Memory B cell (primary cell): ENCODE measurements at regions not wholly inside any gene's neighbourhood (a gene's known extent, or its start where the extent isn't known, plus 50 kb on each side); places are given as distances from the start of the nearest gene placed in this dataset.

Source experiments
- ATAC-seq: fragments of 150-1000 bp; cut with Tn5 transposase; 2 replicates; pipeline ENCODE4 v1.10.0; 2021; ENCODE audit warnings: low read depth, mild to moderate bottlenecking, moderate library complexity
- DNase-seq, 2 donors: peaks; one replicate each; pipeline ENCODE4 v3.0.0; 2022; ENCODE audit warnings: low spot score in 2 of 2
- H3K27ac Mint-ChIP-seq: one replicate; pipeline ENCODE4 v1.8.0; 2022; ENCODE audit warnings: mild to moderate bottlenecking, moderate library complexity, mixed read lengths
- H3K27me3 Mint-ChIP-seq: one replicate; pipeline ENCODE4 v1.8.0; 2022; ENCODE audit warnings: mixed read lengths
- H3K36me3 Mint-ChIP-seq: one replicate; pipeline ENCODE4 v1.8.0; 2022; ENCODE audit warnings: mild to moderate bottlenecking, mixed read lengths
- H3K4me1 Mint-ChIP-seq: one replicate; pipeline ENCODE4 v1.8.0; 2022; ENCODE audit warnings: mixed read lengths
- H3K4me3 Mint-ChIP-seq: one replicate; pipeline ENCODE4 v1.8.0; 2022; ENCODE audit warnings: mild to moderate bottlenecking, moderate library complexity, mixed read lengths
- H3K9me3 Mint-ChIP-seq: one replicate; pipeline ENCODE4 v1.8.0; 2022; ENCODE audit warnings: mixed read lengths

- ATAC-seq (no peak), DNase-seq (no peak)
- H3K27me3 Mint-ChIP-seq: peaks cover 7% of the 10 kb centered on the region
- no peak overlapping the region for H3K27ac Mint-ChIP-seq
- peaks cover 2% of the 10 kb centered on the region for H3K36me3 Mint-ChIP-seq
- peaks cover 11% of the 10 kb centered on the region for H3K4me1 Mint-ChIP-seq
- no peaks in the 10 kb centered on the region for H3K9me3 Mint-ChIP-seq
- no peak overlapping the region for H3K4me3 Mint-ChIP-seq
These were observed 267.4 kb upstream of the NT5C1B start for GRCh38 chr2:18856765-18857164.

GRCh38 chr2:18855027-18855426 lies 265.7 kb upstream of the NT5C1B start:
- ATAC-seq: no peak

GRCh38 chr2:18849841-18850578 lies 260.6 kb upstream of the NT5C1B start:
- H3K27me3 Mint-ChIP-seq: no peaks in the 10 kb centered on the region
- DNase-seq: no peak
- no peaks in the 10 kb centered on the region for H3K36me3 Mint-ChIP-seq
- ATAC-seq: no peak
- H3K4me1 Mint-ChIP-seq: peaks cover 3% of the 10 kb centered on the region
- no peaks in the 10 kb centered on the region for H3K9me3 Mint-ChIP-seq
- no peak overlapping the region for H3K27ac Mint-ChIP-seq
- H3K4me3 Mint-ChIP-seq: no peak overlapping the region

More at GRCh38 chr2:18855027-18855426, 265.7 kb upstream of the NT5C1B start:
- H3K36me3 Mint-ChIP-seq: peaks cover 2% of the 10 kb centered on the region
- H3K27ac Mint-ChIP-seq: no peak overlapping the region
- H3K4me3 Mint-ChIP-seq: no peak overlapping the region
- H3K9me3 Mint-ChIP-seq: no peaks in the 10 kb centered on the region
- peaks cover 2% of the 10 kb centered on the region for H3K27me3 Mint-ChIP-seq
- no peak for DNase-seq
- H3K4me1 Mint-ChIP-seq: peaks cover 11% of the 10 kb centered on the region

GRCh38 chr2:18848646-18849045 lies 259.3 kb upstream of the NT5C1B start:
- Mint-ChIP-seq H3K4me1 (no peaks in the 10 kb centered on the region), H3K27me3 (no peaks in the 10 kb centered on the region), H3K36me3 (no peaks in the 10 kb centered on the region), H3K27ac (no peak overlapping the region), H3K9me3 (no peaks in the 10 kb centered on the region), H3K4me3 (no peak overlapping the region)
- ATAC-seq: no peak
- DNase-seq: no peak

- H3K4me3 Mint-ChIP-seq: no peak overlapping the region
- DNase-seq: no peak
- no peaks in the 10 kb centered on the region for H3K36me3 Mint-ChIP-seq
- H3K4me1 Mint-ChIP-seq: no peaks in the 10 kb centered on the region
- ATAC-seq: no peak
- no peaks in the 10 kb centered on the region for H3K9me3 Mint-ChIP-seq
- H3K27me3 Mint-ChIP-seq: no peaks in the 10 kb centered on the region
- no peak overlapping the region for H3K27ac Mint-ChIP-seq
These were observed 256.6 kb upstream of the NT5C1B start for GRCh38 chr2:18845854-18846445.

- Mint-ChIP-seq H3K9me3 (no peaks in the 10 kb centered on the region), H3K27ac (no peak overlapping the region), H3K4me3 (no peak overlapping the region), H3K4me1 (no peaks in the 10 kb centered on the region), H3K27me3 (no peaks in the 10 kb centered on the region), H3K36me3 (no peaks in the 10 kb centered on the region)
- DNase-seq (no peak), ATAC-seq (no peak)
These were observed 253.5 kb upstream of the NT5C1B start for GRCh38 chr2:18842836-18843235.

- no peaks in the 10 kb centered on the region for H3K4me1 Mint-ChIP-seq
These were observed 252.1 kb upstream of the NT5C1B start for GRCh38 chr2:18841248-18842150.

GRCh38 chr2:18837240-18837639 lies 247.9 kb upstream of the NT5C1B start:
- no peaks in the 10 kb centered on the region for H3K27me3 Mint-ChIP-seq
- H3K36me3 Mint-ChIP-seq: peaks cover 3% of the 10 kb centered on the region
- no peak overlapping the region for H3K4me3 Mint-ChIP-seq
- H3K4me1 Mint-ChIP-seq: no peaks in the 10 kb centered on the region
- no peak overlapping the region for H3K27ac Mint-ChIP-seq
- H3K9me3 Mint-ChIP-seq: no peaks in the 10 kb centered on the region
- ATAC-seq (no peak), DNase-seq (no peak)

More at GRCh38 chr2:18841248-18842150, 252.1 kb upstream of the NT5C1B start:
- DNase-seq (no peak), ATAC-seq (no peak)
- Mint-ChIP-seq H3K27me3 (no peaks in the 10 kb centered on the region), H3K36me3 (no peaks in the 10 kb centered on the region), H3K27ac (no peak overlapping the region), H3K4me3 (no peak overlapping the region), H3K9me3 (no peaks in the 10 kb centered on the region)

GRCh38 chr2:18836436-18836835 lies 247.1 kb upstream of the NT5C1B start:
- H3K9me3 Mint-ChIP-seq: no peaks in the 10 kb centered on the region
- DNase-seq (no peak), ATAC-seq (no peak)
- no peaks in the 10 kb centered on the region for H3K27me3 Mint-ChIP-seq
- peaks cover 3% of the 10 kb centered on the region for H3K36me3 Mint-ChIP-seq
- no peaks in the 10 kb centered on the region for H3K4me1 Mint-ChIP-seq
- no peak overlapping the region for H3K4me3 Mint-ChIP-seq
- H3K27ac Mint-ChIP-seq: no peak overlapping the region

GRCh38 chr2:18835787-18836186 lies 246.4 kb upstream of the NT5C1B start:
- DNase-seq: no peak
- Mint-ChIP-seq H3K27me3 (no peaks in the 10 kb centered on the region), H3K27ac (no peak overlapping the region), H3K9me3 (no peaks in the 10 kb centered on the region), H3K4me1 (no peaks in the 10 kb centered on the region), H3K36me3 (peaks cover 3% of the 10 kb centered on the region), H3K4me3 (no peak overlapping the region)
- no peak for ATAC-seq

GRCh38 chr2:18834341-18834740 lies 245.0 kb upstream of the NT5C1B start:
- Mint-ChIP-seq H3K9me3 (no peaks in the 10 kb centered on the region), H3K27ac (no peak overlapping the region), H3K4me3 (no peak overlapping the region), H3K36me3 (peaks cover 3% of the 10 kb centered on the region), H3K4me1 (no peaks in the 10 kb centered on the region), H3K27me3 (no peaks in the 10 kb centered on the region)
- ATAC-seq (no peak), DNase-seq (no peak)

- DNase-seq (no peak), ATAC-seq (no peak)
- Mint-ChIP-seq H3K9me3 (no peaks in the 10 kb centered on the region), H3K27me3 (no peaks in the 10 kb centered on the region), H3K27ac (no peak overlapping the region), H3K4me3 (no peak overlapping the region), H3K4me1 (no peaks in the 10 kb centered on the region), H3K36me3 (peaks cover 3% of the 10 kb centered on the region)
These were observed 244.6 kb upstream of the NT5C1B start for GRCh38 chr2:18833941-18834340.

- Mint-ChIP-seq H3K27me3 (no peaks in the 10 kb centered on the region), H3K4me3 (no peak overlapping the region), H3K4me1 (no peaks in the 10 kb centered on the region), H3K9me3 (no peaks in the 10 kb centered on the region), H3K27ac (no peak overlapping the region), H3K36me3 (peaks cover 3% of the 10 kb centered on the region)
- ATAC-seq (no peak), DNase-seq (no peak)
These were observed 242.6 kb upstream of the NT5C1B start for GRCh38 chr2:18831916-18832510.

- H3K4me1 Mint-ChIP-seq: no peaks in the 10 kb centered on the region
- DNase-seq: no peak
- no peak overlapping the region for H3K4me3 Mint-ChIP-seq
- no peaks in the 10 kb centered on the region for H3K27me3 Mint-ChIP-seq
- H3K9me3 Mint-ChIP-seq: no peaks in the 10 kb centered on the region
- H3K36me3 Mint-ChIP-seq: peaks cover 3% of the 10 kb centered on the region
- ATAC-seq: no peak
- no peak overlapping the region for H3K27ac Mint-ChIP-seq
These were observed 241.6 kb upstream of the NT5C1B start for GRCh38 chr2:18830962-18831361.
